Breast epithelium (tissue), 4 donors: ENCODE measurements at regions not wholly inside any gene's neighbourhood (a gene's known extent, or its start where the extent isn't known, plus 50 kb on each side); places are given as distances from the start of the nearest gene placed in this dataset.

Experiments
- DNase-seq, 2 donors: peaks; one replicate each; pipeline ENCODE4 v3.0.0-alpha.2; 2019; ENCODE audit warnings: low spot score in 2 of 2
- H3K27ac ChIP-seq, 2 donors: fragments of 200-600 bp; sonication (generic) in 1 of 2; one replicate each; pipeline ENCODE4 v1.5.1; 2016 to 2019; ENCODE audit warnings: mild to moderate bottlenecking in 1 of 2
- H3K27me3 ChIP-seq, 2 donors: fragments of 200-600 bp; sonication (generic) in 1 of 2; one replicate each; pipeline versions ENCODE4 v1.5.1 to v1.6.0; 2017 to 2019; ENCODE audit warnings: control low read depth in 1 of 2, mild to moderate bottlenecking in 1 of 2
- H3K36me3 ChIP-seq: fragments of 200-600 bp; one replicate; pipeline ENCODE4 v1.5.1; 2019
- H3K4me1 ChIP-seq, 2 donors: fragments of 200-600 bp; sonication (generic); one replicate each; pipeline ENCODE4 v1.5.1; 2016 to 2019; ENCODE audit warnings: control low read depth in 1 of 2
- H3K4me3 ChIP-seq, 3 donors: fragments of 200-600 bp; sonication (generic); 1 replicate in 2 of 3; 2 replicates in 1 of 3; pipeline ENCODE4 v1.5.1; 2016 to 2019; ENCODE audit warnings: mild to moderate bottlenecking in 3 of 3, moderate library complexity in 2 of 3
- H3K9me3 ChIP-seq, 2 donors: fragments of 200-600 bp; sonication (generic) in 1 of 2; one replicate each; pipeline ENCODE4 v1.5.1; 2016 to 2019; ENCODE audit warnings: control low read depth in 1 of 2
- POLR2A ChIP-seq: fragments of 450-650 bp; IDR thresholded peaks from one replicate; pipeline ENCODE4 v1.6.1; 2016; ENCODE audit warnings: antibody characterized with exemption, mild to moderate bottlenecking, moderate library complexity
- POLR2AphosphoS5 ChIP-seq, 3 donors: sonication (generic); formaldehyde crosslinking; IDR thresholded peaks; one replicate each; pipeline ENCODE4 v1.6.1; 2017; ENCODE audit warnings: antibody characterized with exemption in 3 of 3
- intact Hi-C: fragments of 100-400 bp; cut with DNase I; formaldehyde crosslinking; loops from one replicate; pipeline ENCODE4 v1.15.1; 2023; ENCODE audit warnings: low total_unique reads
- TF ChIP-seq, protein P1 (sequence below), 3 donors: fragments of 450-650 bp; IDR thresholded peaks; one replicate each; pipeline ENCODE4 v1.5.1; 2016 to 2017; ENCODE audit warnings: antibody characterized with exemption in 3 of 3, mild to moderate bottlenecking in 3 of 3, moderate library complexity in 3 of 3

GRCh38 chr6:76843054-76843822 lies 620.1 kb downstream of the HTR1B start:
- intact Hi-C loops, result no loop called here
- H3K27me3 ChIP-seq, result no peaks in the 10 kb centered on the region
- H3K9me3 ChIP-seq, result peaks cover 4 to 9% of the 10 kb centered on the region in 2 donors
- H3K27ac ChIP-seq, result no peak overlapping the region
- DNase-seq, result no peak
- no peaks in the 10 kb centered on the region for H3K36me3 ChIP-seq
- TF ChIP-seq POLR2AphosphoS5 (IDR thresholded peaks at IDR 0.05) (no peak), POLR2A (no peak)
- TF ChIP-seq, protein P1, sequence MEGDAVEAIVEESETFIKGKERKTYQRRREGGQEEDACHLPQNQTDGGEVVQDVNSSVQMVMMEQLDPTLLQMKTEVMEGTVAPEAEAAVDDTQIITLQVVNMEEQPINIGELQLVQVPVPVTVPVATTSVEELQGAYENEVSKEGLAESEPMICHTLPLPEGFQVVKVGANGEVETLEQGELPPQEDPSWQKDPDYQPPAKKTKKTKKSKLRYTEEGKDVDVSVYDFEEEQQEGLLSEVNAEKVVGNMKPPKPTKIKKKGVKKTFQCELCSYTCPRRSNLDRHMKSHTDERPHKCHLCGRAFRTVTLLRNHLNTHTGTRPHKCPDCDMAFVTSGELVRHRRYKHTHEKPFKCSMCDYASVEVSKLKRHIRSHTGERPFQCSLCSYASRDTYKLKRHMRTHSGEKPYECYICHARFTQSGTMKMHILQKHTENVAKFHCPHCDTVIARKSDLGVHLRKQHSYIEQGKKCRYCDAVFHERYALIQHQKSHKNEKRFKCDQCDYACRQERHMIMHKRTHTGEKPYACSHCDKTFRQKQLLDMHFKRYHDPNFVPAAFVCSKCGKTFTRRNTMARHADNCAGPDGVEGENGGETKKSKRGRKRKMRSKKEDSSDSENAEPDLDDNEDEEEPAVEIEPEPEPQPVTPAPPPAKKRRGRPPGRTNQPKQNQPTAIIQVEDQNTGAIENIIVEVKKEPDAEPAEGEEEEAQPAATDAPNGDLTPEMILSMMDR (IDR thresholded peaks at IDR 0.05), result no peak
- H3K4me1 ChIP-seq, result no peaks in the 10 kb centered on the region
- H3K4me3 ChIP-seq, result no peak overlapping the region

DNA sequence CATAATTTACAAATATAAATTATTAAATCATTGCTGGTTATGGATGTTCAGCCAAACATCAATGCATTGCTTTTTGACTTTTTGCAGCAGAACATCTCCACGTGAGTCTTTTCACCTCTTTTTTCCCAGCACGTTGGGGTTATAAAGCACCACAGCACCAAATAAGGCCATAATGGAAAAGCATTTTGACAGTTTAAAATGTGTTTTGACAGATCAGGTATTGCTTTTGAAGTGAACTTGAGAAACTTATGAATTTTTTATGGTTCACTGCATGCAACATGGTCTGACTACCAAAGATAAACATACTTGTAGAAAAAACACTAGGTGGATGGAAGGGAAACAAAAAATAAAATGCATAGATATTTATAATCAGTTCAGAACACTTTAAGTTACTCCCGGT lies 622.4 kb downstream of the HTR1B start:
- DNase-seq, result no peak
- no peak overlapping the region for H3K4me3 ChIP-seq
- H3K9me3 ChIP-seq, result peaks cover 3 to 4% of the 10 kb centered on the region in 2 donors
- no peak for TF ChIP-seq POLR2AphosphoS5 (IDR thresholded peaks at IDR 0.05)
- TF ChIP-seq, protein P1 (IDR thresholded peaks at IDR 0.05), result no peak
- no peak for TF ChIP-seq POLR2A
- no peaks in the 10 kb centered on the region for H3K36me3 ChIP-seq
- intact Hi-C loops, result no loop called here
- H3K4me1 ChIP-seq, result no peaks in the 10 kb centered on the region
- no peaks in the 10 kb centered on the region for H3K27me3 ChIP-seq
- no peak overlapping the region for H3K27ac ChIP-seq

DNA sequence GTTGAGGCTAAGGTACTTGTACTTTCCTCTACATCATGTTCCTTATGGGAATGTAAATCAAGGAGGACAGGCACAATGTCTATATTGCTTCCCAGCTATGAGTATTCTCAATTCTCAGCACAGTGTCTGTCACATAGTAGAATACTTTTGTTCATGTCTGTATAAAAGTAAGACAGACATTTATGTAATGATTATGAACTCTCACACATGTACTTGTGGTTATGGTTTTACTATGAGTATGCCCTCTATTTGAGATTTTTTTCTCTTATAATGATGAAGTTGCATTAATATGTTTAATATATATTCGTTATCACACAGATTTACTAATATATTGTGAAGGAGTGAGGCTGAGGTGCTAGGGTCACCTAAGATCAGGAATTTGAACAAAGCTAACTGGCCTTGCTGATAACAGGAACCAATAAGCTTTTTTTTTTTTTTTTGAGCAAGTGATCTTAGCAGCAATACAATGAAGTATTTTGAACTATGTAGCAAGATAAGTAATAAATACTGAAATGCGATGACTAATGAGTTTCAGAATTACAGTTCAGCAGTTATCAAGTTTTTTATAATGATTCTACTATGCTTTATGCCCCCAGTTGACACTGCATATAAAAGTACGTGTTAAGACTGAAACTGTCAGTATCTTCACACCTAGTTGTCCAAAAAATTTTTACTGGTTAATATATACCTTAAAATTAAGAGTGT lies 623.1 kb downstream of the HTR1B start:
- no peak for DNase-seq
- Histone ChIP-seq H3K9me3 (no peaks in the 10 kb centered on the region), H3K4me1 (no peaks in the 10 kb centered on the region), H3K36me3 (no peaks in the 10 kb centered on the region), H3K27ac (no peak overlapping the region), H3K27me3 (no peaks in the 10 kb centered on the region), H3K4me3 (no peak overlapping the region)
- TF ChIP-seq POLR2A, result no peak
- TF ChIP-seq, protein P1 (IDR thresholded peaks at IDR 0.05), result no peak
- no peak for TF ChIP-seq POLR2AphosphoS5 (IDR thresholded peaks at IDR 0.05)
- intact Hi-C loops, result no loop called here

DNA sequence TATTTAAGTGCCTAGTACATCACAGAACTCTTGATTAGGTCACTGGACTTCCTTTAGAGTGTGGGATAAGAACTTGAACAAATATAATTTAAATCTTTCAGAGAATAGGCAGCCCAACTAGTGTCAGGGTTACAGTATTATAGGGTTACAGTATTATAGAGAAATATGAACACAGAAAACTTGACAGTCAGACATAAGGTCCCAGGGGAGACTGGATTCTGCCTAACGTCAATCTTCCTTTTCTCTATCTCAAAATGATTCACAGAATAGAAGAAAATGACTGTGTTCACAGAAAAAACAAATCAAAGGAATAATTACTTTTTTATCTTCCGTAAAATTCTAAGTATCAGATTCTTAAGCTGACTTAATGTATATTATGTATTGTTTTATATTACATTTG lies 623.8 kb downstream of the HTR1B start:
- no peak overlapping the region for H3K4me3 ChIP-seq
- H3K27ac ChIP-seq, result no peak overlapping the region
- intact Hi-C loops, result no loop called here
- H3K4me1 ChIP-seq, result no peaks in the 10 kb centered on the region
- DNase-seq, result no peak
- H3K27me3 ChIP-seq, result no peaks in the 10 kb centered on the region
- H3K9me3 ChIP-seq, result no peaks in the 10 kb centered on the region
- TF ChIP-seq POLR2AphosphoS5 (IDR thresholded peaks at IDR 0.05), result no peak
- TF ChIP-seq POLR2A, result no peak
- TF ChIP-seq, protein P1 (IDR thresholded peaks at IDR 0.05), result no peak
- H3K36me3 ChIP-seq, result no peaks in the 10 kb centered on the region

- H3K27me3 ChIP-seq, result no peaks in the 10 kb centered on the region
- no peak overlapping the region for H3K27ac ChIP-seq
- intact Hi-C loops, result no loop called here
- no peak for TF ChIP-seq POLR2A
- TF ChIP-seq, protein P1 (IDR thresholded peaks at IDR 0.05), result no peak
- no peaks in the 10 kb centered on the region for H3K9me3 ChIP-seq
- no peaks in the 10 kb centered on the region for H3K4me1 ChIP-seq
- no peak overlapping the region for H3K4me3 ChIP-seq
- no peak for DNase-seq
- H3K36me3 ChIP-seq, result no peaks in the 10 kb centered on the region
Measured at GRCh38 chr6:76837564-76837963, 625.7 kb downstream of the HTR1B start.
